HG02642 (cell line): ENCODE measurements at regions not wholly inside any gene's neighbourhood (a gene's known extent, or its start where the extent isn't known, plus 50 kb on each side); places are given as distances from the start of the nearest gene placed in this dataset.
A peak's percentile ranks its signal among the peaks of the same experiment; 100 is the strongest.

ENCODE experiments used
- ATAC-seq: cut with Tn5 transposase; IDR thresholded peaks from one replicate; pipeline ENCODE4 v1.9.1; 2021; ENCODE audit warnings: mild to moderate bottlenecking; ENCODE audit not compliant: unreplicated experiment, poor library complexity

- no peak for ATAC-seq
These were observed 429.8 kb downstream of the QKI start for GRCh38 chr6:163844357-163844756.

- no peak for ATAC-seq
These were observed 428.7 kb downstream of the QKI start for GRCh38 chr6:163843218-163843617.

GRCh38 chr6:163842467-163842866 is 427.9 kb downstream of the QKI start:
- ATAC-seq, result peak; percentile 58

GRCh38 chr6:163841733-163842132 is 427.2 kb downstream of the QKI start:
- no peak for ATAC-seq

- no peak for ATAC-seq
These were observed 426.8 kb downstream of the QKI start for GRCh38 chr6:163841326-163841725.

GRCh38 chr6:163840880-163841279 is 426.4 kb downstream of the QKI start:
- ATAC-seq, result no peak

- ATAC-seq, result no peak
These were observed 424.8 kb downstream of the QKI start for GRCh38 chr6:163839296-163839695.

- no peak for ATAC-seq
These were observed 423.3 kb downstream of the QKI start for GRCh38 chr6:163837691-163838431.

- ATAC-seq, result no peak
These were observed 422.6 kb downstream of the QKI start for GRCh38 chr6:163836876-163837690.

- no peak for ATAC-seq
These were observed 421.1 kb downstream of the QKI start for GRCh38 chr6:163835439-163836171.

- ATAC-seq, result no peak
These were observed 419.9 kb downstream of the QKI start for GRCh38 chr6:163834226-163834970.

- no peak for ATAC-seq
These were observed 417.2 kb downstream of the QKI start for GRCh38 chr6:163831736-163832135.

GRCh38 chr6:163830641-163831040 is 416.1 kb downstream of the QKI start:
- ATAC-seq, result no peak

- ATAC-seq, result no peak
These were observed 413.7 kb downstream of the QKI start for GRCh38 chr6:163828038-163828795.

GRCh38 chr6:163827143-163827542 is 412.6 kb downstream of the QKI start:
- no peak for ATAC-seq

- ATAC-seq, result no peak
These were observed 412.1 kb downstream of the QKI start for GRCh38 chr6:163826629-163827028.

- no peak for ATAC-seq
These were observed 410.5 kb downstream of the QKI start for GRCh38 chr6:163825033-163825432.

- ATAC-seq, result no peak
These were observed 409.1 kb downstream of the QKI start for GRCh38 chr6:163823577-163823976.

- no peak for ATAC-seq
These were observed 406.4 kb downstream of the QKI start for GRCh38 chr6:163820745-163821458.
